PC-9 (cell line): ENCODE measurements at regions not wholly inside any gene's neighbourhood (a gene's known extent, or its start where the extent isn't known, plus 50 kb on each side); places are given as distances from the start of the nearest gene placed in this dataset.

Experiments used
- BruUV-seq: library from RNA; stranded (reverse); fragments of 400-500 nt; replicated peaks from 2 replicates; lab custom pipeline; 2021; lab: Mats Ljungman, UMichigan
- CTCF ChIA-PET: fragments of 300-600 bp; sonication (Branson Sonifier 250); formaldehyde crosslinking; loops from one replicate; lab custom pipeline; 2022; ENCODE audit warnings: antibody characterized with exemption; lab: Charles Lee
- POLR2A ChIA-PET: fragments of 300-600 bp; sonication (Branson Sonifier 250); formaldehyde crosslinking; loops from one replicate; lab custom pipeline; 2022; ENCODE audit warnings: antibody characterized with exemption; ENCODE audit not compliant: unreplicated experiment; lab: Charles Lee
- DNase-seq, 2 experiments: peaks; one replicate each; pipeline versions ENCODE4 v3.0.0 to v3.0.0-alpha.2; 2015 to 2022; ENCODE audit warnings: mixed read lengths in 1 of 2
- H2AFZ ChIP-seq: fragments of 200-600 bp; sonication (generic); 2 replicates; pipeline ENCODE4 v1.8.1; 2017; ENCODE audit warnings: antibody characterized with exemption
- H3F3A ChIP-seq: fragments of 200-600 bp; sonication (generic); 2 replicates; pipeline ENCODE4 v1.8.1; 2017; ENCODE audit warnings: antibody characterized with exemption, mild to moderate bottlenecking, low read depth; ENCODE audit not compliant: insufficient read depth
- H3K27ac ChIP-seq: fragments of 200-600 bp; sonication (generic); 2 replicates; pipeline ENCODE4 v1.6.1; 2016; ENCODE audit warnings: mixed run types
- H3K27me3 ChIP-seq: fragments of 200-600 bp; sonication (generic); 2 replicates; pipeline ENCODE4 v1.6.1; 2016; ENCODE audit warnings: low read depth, mixed run types; ENCODE audit not compliant: insufficient read depth
- H3K36me3 ChIP-seq: fragments of 200-600 bp; sonication (generic); 2 replicates; pipeline ENCODE4 v1.6.1; 2016; ENCODE audit warnings: low read depth, mixed run types
- H3K4me1 ChIP-seq: fragments of 200-600 bp; sonication (generic); replicated peaks from 2 replicates; pipeline ENCODE4 v1.6.1; 2016; ENCODE audit warnings: mixed run types; ENCODE audit not compliant: insufficient read depth
- H3K4me2 ChIP-seq: fragments of 200-600 bp; sonication (generic); 2 replicates; pipeline ENCODE4 v1.6.1; 2017; ENCODE audit warnings: mixed run types
- H3K4me3 ChIP-seq: fragments of 200-600 bp; sonication (generic); 2 replicates; pipeline ENCODE4 v1.6.1; 2016; ENCODE audit warnings: mixed run types
- H3K79me2 ChIP-seq: fragments of 200-600 bp; sonication (generic); 2 replicates; pipeline ENCODE4 v1.6.1; 2017; ENCODE audit warnings: low read depth, mixed run types
- H3K9me2 ChIP-seq: fragments of 200-600 bp; sonication (generic); 2 replicates; pipeline ENCODE4 v1.8.1; 2017; ENCODE audit warnings: mild to moderate bottlenecking; ENCODE audit not compliant: insufficient read depth
- H3K9me3 ChIP-seq: fragments of 200-600 bp; sonication (generic); 2 replicates; pipeline ENCODE4 v1.8.1; 2016; ENCODE audit warnings: low read depth; ENCODE audit not compliant: insufficient read depth
- H4K20me1 ChIP-seq: fragments of 200-600 bp; sonication (generic); 2 replicates; pipeline ENCODE4 v1.8.1; 2017; ENCODE audit not compliant: insufficient read depth
- EZH2 ChIP-seq: fragments of 200-600 bp; sonication (generic); IDR thresholded peaks from 2 replicates; pipeline ENCODE4 v1.8.0; 2017; ENCODE audit warnings: antibody characterized with exemption, low read depth
- intact Hi-C: fragments of 100-400 bp; cut with micrococcal nuclease; formaldehyde crosslinking; loops from one replicate; pipeline ENCODE4 v1.10.0; 2022; ENCODE audit not compliant: unreplicated experiment
- TF ChIP-seq, protein P1 (sequence below): fragments of 200-600 bp; sonication (generic); conservative IDR thresholded peaks from 2 replicates; pipeline ENCODE4 v1.6.1; 2017; ENCODE audit warnings: mixed run types, antibody characterized with exemption, mild to moderate bottlenecking, moderate library complexity

DNA sequence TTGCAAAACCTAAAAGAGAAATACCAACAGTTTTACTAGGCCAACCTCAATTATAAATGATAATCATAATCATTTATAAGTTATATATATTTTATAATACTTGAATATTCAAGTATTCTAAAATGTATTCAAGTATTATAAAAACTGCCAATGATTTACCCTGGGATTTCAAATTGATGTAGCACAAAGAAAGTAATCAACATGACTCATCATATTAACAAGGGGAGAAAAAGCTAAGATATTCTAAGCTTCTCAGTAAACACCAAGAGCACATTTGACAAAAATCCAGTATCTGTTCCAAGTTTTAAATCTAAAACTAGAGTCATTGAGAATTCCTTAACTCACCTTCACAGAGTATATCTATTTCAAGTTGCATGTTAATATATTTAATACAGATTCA, 56.1 kb downstream of the CAPZA3 start:
- H3K27ac ChIP-seq, result no peak overlapping the region
- BruUV-seq, result no TSS peak
- no peaks in the 10 kb centered on the region for H3K9me2 ChIP-seq
- no peak overlapping the region for H3K4me3 ChIP-seq
- H4K20me1 ChIP-seq, result no peaks in the 10 kb centered on the region
- TF ChIP-seq EZH2, result no peak
- TF ChIP-seq, protein P1, sequence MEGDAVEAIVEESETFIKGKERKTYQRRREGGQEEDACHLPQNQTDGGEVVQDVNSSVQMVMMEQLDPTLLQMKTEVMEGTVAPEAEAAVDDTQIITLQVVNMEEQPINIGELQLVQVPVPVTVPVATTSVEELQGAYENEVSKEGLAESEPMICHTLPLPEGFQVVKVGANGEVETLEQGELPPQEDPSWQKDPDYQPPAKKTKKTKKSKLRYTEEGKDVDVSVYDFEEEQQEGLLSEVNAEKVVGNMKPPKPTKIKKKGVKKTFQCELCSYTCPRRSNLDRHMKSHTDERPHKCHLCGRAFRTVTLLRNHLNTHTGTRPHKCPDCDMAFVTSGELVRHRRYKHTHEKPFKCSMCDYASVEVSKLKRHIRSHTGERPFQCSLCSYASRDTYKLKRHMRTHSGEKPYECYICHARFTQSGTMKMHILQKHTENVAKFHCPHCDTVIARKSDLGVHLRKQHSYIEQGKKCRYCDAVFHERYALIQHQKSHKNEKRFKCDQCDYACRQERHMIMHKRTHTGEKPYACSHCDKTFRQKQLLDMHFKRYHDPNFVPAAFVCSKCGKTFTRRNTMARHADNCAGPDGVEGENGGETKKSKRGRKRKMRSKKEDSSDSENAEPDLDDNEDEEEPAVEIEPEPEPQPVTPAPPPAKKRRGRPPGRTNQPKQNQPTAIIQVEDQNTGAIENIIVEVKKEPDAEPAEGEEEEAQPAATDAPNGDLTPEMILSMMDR, result no peak
- H3K4me1 ChIP-seq, result no peaks in the 10 kb centered on the region
- intact Hi-C loops, result no loop called here
- no peaks in the 10 kb centered on the region for H3K36me3 ChIP-seq
- no peaks in the 10 kb centered on the region for H3F3A ChIP-seq
- H3K27me3 ChIP-seq, result no peaks in the 10 kb centered on the region
- H3K4me2 ChIP-seq, result no peak overlapping the region
- H2AFZ ChIP-seq, result no peak overlapping the region
- H3K79me2 ChIP-seq, result no peaks in the 10 kb centered on the region
- no peaks in the 10 kb centered on the region for H3K9me3 ChIP-seq
- CTCF ChIA-PET, result no interaction called here
- POLR2A ChIA-PET, result no interaction called here
- DNase-seq, result no peak

DNA sequence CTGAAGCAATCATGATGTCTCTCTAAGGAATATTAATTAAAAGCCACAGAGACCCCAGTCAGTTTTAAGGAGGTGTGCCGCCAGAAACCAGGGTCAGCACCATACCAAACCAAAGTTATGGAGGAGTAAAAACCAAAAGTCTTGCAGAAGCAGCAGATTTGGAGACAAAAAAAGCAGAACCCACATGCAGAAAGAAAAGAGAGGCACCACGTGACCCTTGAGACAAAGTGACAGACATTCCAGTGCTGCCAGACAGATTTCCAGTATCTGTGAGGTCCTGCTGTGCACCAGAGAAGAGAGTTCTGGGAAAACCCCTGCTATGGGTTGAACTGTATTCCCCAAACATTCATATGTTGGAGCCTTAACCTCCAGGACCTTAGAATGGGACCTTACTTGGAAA, 59.7 kb downstream of the CAPZA3 start:
- Histone ChIP-seq H3F3A (no peaks in the 10 kb centered on the region), H3K9me3 (no peaks in the 10 kb centered on the region), H3K4me2 (no peak overlapping the region), H3K27me3 (no peaks in the 10 kb centered on the region), H3K36me3 (no peaks in the 10 kb centered on the region), H3K4me3 (no peak overlapping the region), H3K27ac (no peak overlapping the region), H4K20me1 (no peaks in the 10 kb centered on the region), H3K79me2 (no peaks in the 10 kb centered on the region), H2AFZ (no peak overlapping the region), H3K9me2 (no peaks in the 10 kb centered on the region), H3K4me1 (no peaks in the 10 kb centered on the region)
- TF ChIP-seq, protein P1, result no peak
- no peak for TF ChIP-seq EZH2
- POLR2A ChIA-PET, result no interaction called here
- CTCF ChIA-PET, result no interaction called here
- intact Hi-C loops, result no loop called here
- no peak for DNase-seq
- BruUV-seq, result no TSS peak

DNA sequence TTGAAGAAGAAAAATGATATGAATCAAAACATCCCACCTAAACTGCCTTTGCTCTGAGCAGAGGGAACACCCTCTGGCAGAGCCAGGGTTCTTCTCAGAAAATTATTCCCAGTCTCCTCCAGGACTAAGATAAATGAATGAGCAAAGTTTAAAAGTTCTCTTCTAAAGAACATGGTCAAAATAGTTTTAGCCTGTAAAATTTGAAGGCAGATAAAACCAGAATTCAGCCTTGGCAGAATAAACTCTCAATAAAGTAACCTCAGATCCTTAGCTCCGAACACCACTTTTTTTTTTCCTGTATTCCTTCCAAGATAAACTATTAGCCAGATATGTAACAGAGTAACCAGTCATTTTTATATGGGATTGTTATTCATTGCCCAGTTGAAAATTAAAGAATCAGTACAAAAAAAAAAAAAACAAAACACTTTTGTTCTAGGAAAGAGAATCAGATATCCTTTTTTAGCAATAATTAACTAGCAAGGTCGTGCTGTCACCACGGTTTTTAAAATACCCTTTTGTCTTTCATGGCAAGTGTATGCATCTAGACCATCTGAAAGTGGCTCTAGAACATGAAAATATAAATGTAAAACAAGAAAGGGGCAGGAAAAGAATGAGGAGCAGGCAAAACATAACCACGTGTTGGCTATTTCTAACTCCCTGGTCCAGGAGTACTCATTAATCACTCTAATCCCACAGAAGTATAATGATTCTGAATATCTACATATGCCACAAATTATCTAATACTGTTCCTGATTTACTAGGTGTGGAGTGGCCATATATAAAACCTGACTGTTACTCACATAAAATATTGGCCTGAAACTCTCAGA, 60.8 kb downstream of the CAPZA3 start:
- Histone ChIP-seq H3K4me2 (no peak overlapping the region), H3K27ac (no peak overlapping the region), H3K9me3 (no peaks in the 10 kb centered on the region), H3K4me3 (no peak overlapping the region), H3K27me3 (no peaks in the 10 kb centered on the region), H3K4me1 (no peaks in the 10 kb centered on the region), H3K79me2 (no peaks in the 10 kb centered on the region), H3K9me2 (no peaks in the 10 kb centered on the region), H3F3A (no peaks in the 10 kb centered on the region), H4K20me1 (no peaks in the 10 kb centered on the region), H3K36me3 (no peaks in the 10 kb centered on the region), H2AFZ (no peak overlapping the region)
- no TSS peak for BruUV-seq
- POLR2A ChIA-PET, result no interaction called here
- no peak for DNase-seq
- CTCF ChIA-PET, result no interaction called here
- TF ChIP-seq EZH2, result no peak
- TF ChIP-seq, protein P1, result no peak
- intact Hi-C loops, result no loop called here
